Osteoblast (primary cell): ENCODE measurements at regions not wholly inside any gene's neighbourhood (a gene's known extent, or its start where the extent isn't known, plus 50 kb on each side); places are given as distances from the start of the nearest gene placed in this dataset.

ENCODE experiments used
- DNase-seq: peaks from one replicate; pipeline ENCODE4 v3.0.0; 2011; ENCODE audit warnings: low spot score, mixed read lengths; ENCODE audit not compliant: insufficient read length; ENCODE audit errors: missing footprints
- H2AFZ ChIP-seq: 2 replicates; pipeline ENCODE4 v1.6.0; 2011; ENCODE audit warnings: mild to moderate bottlenecking, low read length
- H3K27ac ChIP-seq: 2 replicates; pipeline ENCODE4 v1.5.1; 2011; ENCODE audit warnings: mild to moderate bottlenecking, low read depth, low read length, moderate library complexity
- H3K27me3 ChIP-seq: 2 replicates; pipeline ENCODE4 v1.6.0; 2012; ENCODE audit warnings: mild to moderate bottlenecking, control low read depth, inconsistent platforms, low read length, moderate library complexity; ENCODE audit not compliant: insufficient read depth
- H3K36me3 ChIP-seq: 2 replicates; pipeline ENCODE4 v1.5.1; 2011; ENCODE audit warnings: mild to moderate bottlenecking, low read length, control low read depth, moderate library complexity; ENCODE audit not compliant: insufficient read depth
- H3K4me1 ChIP-seq: 2 replicates; pipeline ENCODE4 v1.5.1; 2011; ENCODE audit warnings: mild to moderate bottlenecking, low read length, control low read depth, moderate library complexity; ENCODE audit not compliant: insufficient read depth
- H3K4me2 ChIP-seq: 2 replicates; pipeline ENCODE4 v1.6.0; 2011; ENCODE audit warnings: mild to moderate bottlenecking, low read length; ENCODE audit not compliant: insufficient read depth
- H3K4me3 ChIP-seq: fragments of 200-600 bp; sonication (generic); 3 replicates; pipeline ENCODE4 v1.5.1; 2012; ENCODE audit warnings: mild to moderate bottlenecking, low read length, inconsistent platforms; ENCODE audit not compliant: insufficient read depth
- H3K79me2 ChIP-seq: 2 replicates; pipeline ENCODE4 v1.6.0; 2012; ENCODE audit warnings: mild to moderate bottlenecking, low read length, control low read depth, inconsistent platforms; ENCODE audit not compliant: insufficient read depth
- H3K9me3 ChIP-seq: 2 replicates; pipeline ENCODE4 v1.5.1; 2011; ENCODE audit warnings: low read depth, low read length, control low read depth
- H4K20me1 ChIP-seq: 2 replicates; pipeline ENCODE4 v1.6.0; 2012; ENCODE audit warnings: mild to moderate bottlenecking, low read length, control low read depth; ENCODE audit not compliant: insufficient read depth
- CTCF ChIP-seq: IDR thresholded peaks from 2 replicates; pipeline ENCODE4 v1.5.1; 2011; ENCODE audit warnings: mild to moderate bottlenecking, low read depth, low read length, moderate library complexity; ENCODE audit errors: extremely low read depth

- Histone ChIP-seq H3K27ac (no peak overlapping the region), H3K4me3 (no peak overlapping the region), H2AFZ (no peak overlapping the region), H3K9me3 (no peaks in the 10 kb centered on the region), H3K79me2 (no peaks in the 10 kb centered on the region), H3K27me3 (no peaks in the 10 kb centered on the region), H3K4me2 (no peak overlapping the region), H4K20me1 (no peaks in the 10 kb centered on the region), H3K4me1 (no peaks in the 10 kb centered on the region), H3K36me3 (no peaks in the 10 kb centered on the region)
- DNase-seq = no peak
- no peak for TF ChIP-seq CTCF
These were observed 2105.9 kb downstream of the ARAP2 start for GRCh38 chr4:34138385-34138784.

GRCh38 chr4:34139346-34139745 lies 2105.0 kb downstream of the ARAP2 start:
- no peak for TF ChIP-seq CTCF
- H2AFZ ChIP-seq = no peak overlapping the region
- no peak overlapping the region for H3K4me3 ChIP-seq
- H3K4me1 ChIP-seq = no peaks in the 10 kb centered on the region
- H3K79me2 ChIP-seq = no peaks in the 10 kb centered on the region
- no peaks in the 10 kb centered on the region for H3K27me3 ChIP-seq
- no peaks in the 10 kb centered on the region for H3K36me3 ChIP-seq
- H3K9me3 ChIP-seq = no peaks in the 10 kb centered on the region
- no peaks in the 10 kb centered on the region for H4K20me1 ChIP-seq
- no peak overlapping the region for H3K4me2 ChIP-seq
- H3K27ac ChIP-seq = no peak overlapping the region
- DNase-seq = no peak

GRCh38 chr4:34148322-34148908 lies 2095.9 kb downstream of the ARAP2 start:
- Histone ChIP-seq H3K4me1 (no peaks in the 10 kb centered on the region), H3K79me2 (no peaks in the 10 kb centered on the region), H3K4me2 (no peak overlapping the region), H2AFZ (no peak overlapping the region), H3K9me3 (no peaks in the 10 kb centered on the region), H4K20me1 (no peaks in the 10 kb centered on the region), H3K27me3 (no peaks in the 10 kb centered on the region), H3K27ac (no peak overlapping the region), H3K36me3 (no peaks in the 10 kb centered on the region), H3K4me3 (no peak overlapping the region)
- DNase-seq = no peak
- TF ChIP-seq CTCF = no peak

- no peaks in the 10 kb centered on the region for H3K27me3 ChIP-seq
- H3K27ac ChIP-seq = no peak overlapping the region
- no peaks in the 10 kb centered on the region for H4K20me1 ChIP-seq
- no peak overlapping the region for H2AFZ ChIP-seq
- no peak overlapping the region for H3K4me3 ChIP-seq
- no peak for DNase-seq
- H3K79me2 ChIP-seq = no peaks in the 10 kb centered on the region
- no peaks in the 10 kb centered on the region for H3K4me1 ChIP-seq
- no peaks in the 10 kb centered on the region for H3K36me3 ChIP-seq
- H3K9me3 ChIP-seq = peaks cover 5% of the 10 kb centered on the region
- H3K4me2 ChIP-seq = no peak overlapping the region
- no peak for TF ChIP-seq CTCF
These were observed 2086.8 kb downstream of the ARAP2 start for GRCh38 chr4:34157547-34157946.
